GM18909 (cell line): ENCODE measurements at regions not wholly inside any gene's neighbourhood (a gene's known extent, or its start where the extent isn't known, plus 50 kb on each side); places are given as distances from the start of the nearest gene placed in this dataset.
A peak's percentile ranks its signal among the peaks of the same experiment; 100 is the strongest.

Source experiments
- ATAC-seq: cut with Tn5 transposase; IDR thresholded peaks from one replicate; pipeline ENCODE4 v1.9.1; 2021; ENCODE audit warnings: mild to moderate bottlenecking; ENCODE audit not compliant: unreplicated experiment, poor library complexity

DNA sequence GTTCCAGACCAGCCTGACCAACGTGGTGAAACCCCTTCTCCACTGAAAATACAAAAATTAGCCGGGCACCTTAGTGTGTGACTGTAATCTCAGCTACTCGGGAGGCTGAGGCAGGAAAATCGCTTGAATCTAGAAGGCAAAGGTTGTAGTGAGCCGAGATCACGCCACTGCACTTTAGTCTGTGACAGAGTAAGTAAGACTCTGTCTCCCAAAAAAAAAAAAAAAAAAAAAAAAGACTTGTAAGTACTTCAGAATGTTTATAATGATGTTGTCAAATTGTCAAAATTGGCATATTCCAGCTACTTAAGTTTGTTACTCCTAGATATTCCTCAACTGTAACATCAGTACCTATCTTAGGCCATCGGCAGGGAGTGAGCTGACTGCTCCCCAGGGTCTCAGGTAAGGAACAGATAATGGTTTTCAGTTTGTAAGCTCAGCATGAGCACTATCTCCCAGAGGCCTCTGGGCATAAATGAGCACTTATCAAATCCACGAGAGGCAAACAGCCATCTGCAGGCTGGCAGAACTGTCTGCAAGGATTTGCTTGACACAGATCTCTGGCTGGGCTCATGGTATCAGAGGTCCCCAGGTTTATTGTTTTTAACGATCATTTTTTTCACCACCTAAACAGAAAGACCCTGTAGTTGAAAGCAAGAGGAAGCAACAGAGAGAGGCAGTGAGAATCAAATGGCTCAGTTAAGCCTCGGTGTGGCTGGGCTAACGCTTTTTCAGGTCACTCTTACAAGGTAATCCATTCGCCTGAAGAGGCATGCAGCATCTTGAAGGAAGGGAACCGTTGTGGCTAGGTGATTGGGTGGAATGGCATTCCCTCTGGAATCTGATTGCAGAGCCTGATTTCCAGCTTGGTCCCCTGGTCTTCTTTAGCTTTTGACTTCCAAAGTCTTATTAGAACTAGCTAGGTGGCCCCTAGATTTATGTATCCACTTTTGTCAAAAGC is 115.9 kb downstream of the LY86 start:
- ATAC-seq = no peak

GRCh38 chr6:6705061-6705425 is 116.5 kb downstream of the LY86 start:
- ATAC-seq = no peak

- no peak for ATAC-seq
These were observed 117.6 kb downstream of the LY86 start for GRCh38 chr6:6705915-6706675.

GRCh38 chr6:6707143-6707542 is 118.6 kb downstream of the LY86 start:
- ATAC-seq = no peak

DNA sequence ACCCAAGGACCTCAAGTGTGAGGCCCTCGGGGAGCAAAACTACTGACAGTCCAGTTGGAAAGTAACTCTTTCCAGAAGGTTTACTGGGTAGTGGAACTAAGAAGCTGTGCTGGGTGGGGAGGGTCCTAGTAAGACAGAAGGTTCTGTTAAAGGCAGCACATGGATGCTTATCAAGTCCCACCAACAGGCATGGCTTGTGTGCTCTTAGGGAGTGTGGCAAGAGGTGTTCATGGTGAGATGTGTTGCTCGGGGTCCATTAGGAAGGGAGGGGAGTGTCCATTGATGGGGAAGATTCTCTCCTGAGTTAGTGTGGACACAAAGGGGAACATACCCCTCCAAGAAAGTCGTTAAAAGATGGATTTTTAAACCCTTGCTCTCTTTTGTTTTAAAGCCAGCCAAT is 120.6 kb downstream of the LY86 start:
- no peak for ATAC-seq

- ATAC-seq = no peak
These were observed 122.7 kb downstream of the LY86 start for GRCh38 chr6:6711031-6711785.

DNA sequence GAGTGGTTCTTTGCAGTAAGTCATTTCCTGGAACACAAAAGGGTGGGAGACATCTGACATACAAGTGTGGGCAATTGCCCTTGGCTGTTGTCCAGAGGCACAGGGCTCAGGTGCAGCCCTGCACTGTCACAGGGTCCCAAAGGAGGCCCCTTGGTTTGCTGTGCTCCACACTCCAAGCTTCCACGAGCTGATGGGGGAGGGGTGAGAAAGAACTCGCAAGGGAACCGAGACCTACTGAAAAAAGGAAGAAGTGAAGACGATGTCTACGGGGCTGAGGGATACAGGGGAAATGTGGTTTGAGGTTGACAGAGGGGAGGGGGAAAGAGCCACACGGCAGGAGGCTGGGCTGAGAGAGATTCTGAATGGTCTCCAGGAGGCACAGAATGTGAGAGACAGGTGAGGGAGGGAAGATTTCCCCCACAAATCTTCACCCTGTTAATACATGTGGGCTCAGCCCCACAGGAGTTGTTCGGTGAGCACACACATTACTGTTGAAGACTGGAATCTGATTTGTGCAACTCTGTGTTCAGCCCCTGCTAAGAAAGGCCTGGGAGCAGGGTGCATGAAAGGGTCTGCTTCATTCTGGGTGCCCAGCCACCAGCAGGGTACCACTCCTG is 123.4 kb downstream of the LY86 start:
- ATAC-seq = peak; percentile 44

DNA sequence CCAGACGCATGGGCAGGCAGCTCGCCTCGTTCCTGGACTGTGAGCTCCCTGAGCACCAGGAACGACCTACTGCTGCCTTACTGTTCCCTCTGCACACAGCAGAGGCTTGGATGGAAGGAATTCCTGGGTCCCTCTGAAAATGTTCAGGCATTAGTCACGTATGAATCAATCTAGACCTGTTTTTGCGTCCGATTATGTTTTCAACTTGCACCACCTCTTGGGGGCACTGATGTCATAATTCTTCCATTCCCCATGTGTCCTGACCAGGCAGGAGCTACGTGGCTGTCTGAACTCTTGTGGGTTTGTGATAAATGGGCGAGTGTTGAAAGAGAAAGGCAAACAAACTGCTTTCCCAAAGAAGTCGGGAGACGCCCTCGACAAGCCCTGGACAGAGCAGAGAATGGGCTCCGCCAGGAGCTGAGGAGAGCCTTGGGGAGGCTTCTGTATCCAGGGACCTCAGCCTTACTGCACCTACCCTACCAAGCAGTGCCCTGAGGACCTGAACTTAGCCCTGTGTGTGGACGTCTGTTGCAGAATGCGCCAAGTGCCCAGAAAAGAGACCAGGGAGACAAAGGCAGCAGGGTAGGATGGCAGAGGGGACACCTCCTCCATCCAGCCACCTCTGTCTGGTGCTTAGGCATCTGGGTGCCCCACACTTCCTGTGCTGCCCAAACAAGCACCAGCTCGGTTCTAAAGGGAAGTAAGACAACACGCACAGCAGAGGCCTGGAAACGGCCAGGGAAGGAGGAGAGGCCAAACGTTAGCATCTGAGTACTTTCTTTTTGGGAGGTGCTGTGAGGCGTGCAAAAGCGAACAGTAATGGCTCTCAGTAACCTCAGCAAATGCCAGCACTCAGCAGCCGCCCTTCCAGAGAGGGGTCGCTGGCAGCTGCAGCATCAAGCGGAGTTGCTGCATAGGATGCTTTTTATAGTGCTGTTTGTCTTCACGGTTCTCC is 124.2 kb downstream of the LY86 start:
- peak; percentile 41 for ATAC-seq

DNA sequence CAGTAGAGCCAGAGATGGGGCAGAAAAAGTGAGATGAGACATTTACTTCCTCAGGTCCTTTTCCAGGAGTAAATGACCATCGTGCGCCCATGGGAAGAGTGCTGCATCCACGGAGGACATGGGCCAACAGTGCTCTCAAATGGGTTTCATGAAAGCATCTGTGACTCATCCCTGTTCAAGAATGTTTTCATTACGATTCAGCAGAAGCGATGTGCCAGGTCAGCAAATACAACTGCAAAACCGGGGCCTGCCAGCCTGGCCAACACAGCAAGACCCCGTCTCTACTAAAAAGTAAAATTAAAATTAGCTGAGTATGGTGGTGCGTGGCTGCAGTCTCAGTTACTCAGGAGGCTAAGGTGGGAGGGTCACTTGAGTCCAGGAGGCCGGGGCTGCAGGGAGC is 125.1 kb downstream of the LY86 start:
- ATAC-seq = no peak

DNA sequence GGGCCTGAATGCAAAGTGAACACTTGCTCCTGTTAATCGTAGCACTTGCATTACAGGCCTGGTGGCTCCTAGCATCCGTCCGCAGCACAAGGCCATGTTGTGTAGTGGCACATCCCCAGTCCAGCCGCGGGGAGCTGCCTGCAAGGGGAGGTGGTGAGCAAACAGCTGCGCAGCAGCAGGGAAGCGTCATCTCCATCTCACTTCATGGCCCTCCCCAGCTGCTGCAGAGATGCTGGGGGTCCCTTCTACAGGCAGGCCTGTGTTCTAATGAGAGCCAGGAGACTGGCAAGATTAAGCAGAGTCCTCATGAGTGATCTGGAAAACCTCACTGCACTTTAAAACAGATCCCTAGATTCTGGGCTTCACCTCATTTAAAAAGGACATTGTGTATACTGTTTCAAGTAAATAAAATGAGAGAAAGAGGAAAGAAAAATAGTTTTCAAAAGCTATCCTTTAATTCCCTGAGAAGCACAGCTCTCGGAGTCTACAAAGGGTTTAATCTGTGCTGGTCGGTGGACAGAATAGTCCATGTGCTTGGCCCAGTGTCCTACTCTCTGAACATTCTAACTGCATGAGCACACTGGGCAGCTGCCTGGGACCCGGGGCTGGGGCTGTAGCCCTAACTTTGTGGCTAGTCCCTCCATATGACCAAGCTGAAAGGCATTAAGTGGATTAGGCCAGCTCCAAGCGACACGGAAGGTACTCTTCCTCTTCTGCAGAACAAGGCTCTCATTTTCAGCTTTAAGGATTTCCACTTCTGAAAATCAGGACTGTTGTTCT is 125.8 kb downstream of the LY86 start:
- no peak for ATAC-seq

- ATAC-seq = no peak
These were observed 126.4 kb downstream of the LY86 start for GRCh38 chr6:6714953-6715352.

DNA sequence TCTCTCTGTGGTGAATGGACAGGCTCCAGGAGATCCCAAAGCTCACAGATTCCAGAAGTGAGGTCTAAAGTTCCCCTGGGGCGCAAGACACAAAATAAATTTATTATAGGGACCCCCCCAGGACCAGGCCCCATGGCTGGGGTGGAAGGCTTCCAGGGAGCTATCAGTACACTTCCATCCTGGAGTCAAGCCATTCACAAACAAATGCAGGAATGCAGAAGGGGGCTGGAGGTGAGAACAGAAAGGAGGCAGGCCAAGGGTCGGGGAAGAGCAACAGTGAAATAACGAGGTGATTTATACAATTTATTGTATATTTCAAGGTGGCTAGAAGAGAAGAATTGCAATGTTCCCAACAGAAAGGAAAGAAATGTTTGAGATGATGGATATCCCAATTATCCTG is 126.9 kb downstream of the LY86 start:
- ATAC-seq = no peak

DNA sequence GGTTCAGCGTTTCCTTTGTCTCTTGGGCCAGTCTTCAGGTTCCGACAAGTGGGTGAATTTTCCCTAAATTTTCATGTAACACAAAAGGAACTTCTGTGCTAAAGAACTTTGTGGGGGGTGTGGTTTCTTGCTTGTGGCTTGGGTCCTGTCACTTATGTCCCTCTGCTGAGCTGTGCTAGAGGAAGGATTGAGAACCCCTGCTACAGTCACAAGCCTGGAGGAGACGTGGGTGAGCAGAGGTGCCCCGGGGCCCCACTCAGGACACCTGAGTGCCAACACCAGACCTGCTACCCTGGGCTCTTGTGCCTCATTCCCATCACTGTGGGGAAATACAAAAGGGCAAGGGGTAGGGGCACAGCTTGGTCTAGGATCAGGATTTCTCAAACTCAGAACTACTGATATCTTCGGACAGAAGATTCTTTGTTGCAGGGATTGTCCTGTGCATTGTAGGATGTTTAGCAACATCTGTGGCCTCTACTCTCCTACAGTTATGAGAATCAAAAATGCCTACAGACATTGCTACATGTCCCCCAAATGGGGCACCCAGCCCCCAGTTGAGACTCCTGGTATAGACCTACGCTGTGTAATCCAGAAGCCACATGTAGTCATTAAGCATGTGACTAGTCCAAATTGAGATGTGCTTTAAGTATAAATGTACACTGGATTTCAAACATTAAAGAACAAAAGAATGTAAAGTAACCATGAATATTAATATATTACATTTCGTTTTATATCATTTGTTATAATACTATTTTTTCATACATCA is 128.7 kb downstream of the LY86 start:
- no peak for ATAC-seq

DNA sequence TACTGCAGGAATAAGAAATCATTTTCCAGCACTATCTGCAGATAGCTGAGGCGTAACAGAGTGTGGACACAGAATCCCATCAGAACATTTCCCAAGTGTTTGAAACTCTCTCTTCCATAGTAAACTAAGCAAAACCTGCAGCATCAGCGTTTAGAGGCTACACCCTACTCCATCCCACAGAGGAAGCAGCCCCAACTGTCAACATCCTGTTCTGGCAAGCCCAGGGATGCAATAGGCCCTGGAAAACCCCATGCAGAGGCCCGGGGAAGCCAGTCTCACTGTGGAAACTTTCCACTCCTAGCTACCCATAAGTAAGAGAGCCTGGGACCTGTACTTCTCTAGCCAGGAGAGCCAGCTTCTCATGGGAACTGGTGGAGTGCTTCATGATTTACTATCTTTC is 129.4 kb downstream of the LY86 start:
- no peak for ATAC-seq

DNA sequence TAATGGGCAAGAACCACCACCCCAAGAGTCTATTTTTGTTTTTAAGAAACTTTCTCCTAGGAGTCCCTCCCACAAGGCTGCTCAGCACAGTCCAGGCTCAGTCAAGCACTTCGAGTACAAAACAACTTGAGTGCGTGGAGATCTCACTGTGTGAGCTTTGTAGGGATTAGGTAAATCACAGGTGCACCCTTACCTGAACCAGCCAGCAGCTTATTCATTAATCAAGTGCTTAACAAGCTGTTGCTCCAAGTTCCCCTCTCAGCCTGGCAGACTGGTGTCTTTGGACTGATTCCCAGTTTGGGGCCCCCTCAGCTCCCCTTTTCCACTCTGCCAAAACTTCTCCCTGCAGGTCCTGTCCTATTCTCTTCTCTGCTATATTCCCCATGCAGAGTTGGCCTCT is 133.1 kb downstream of the LY86 start:
- ATAC-seq = no peak

GRCh38 chr6:6722195-6722594 is 133.7 kb downstream of the LY86 start:
- no peak for ATAC-seq

DNA sequence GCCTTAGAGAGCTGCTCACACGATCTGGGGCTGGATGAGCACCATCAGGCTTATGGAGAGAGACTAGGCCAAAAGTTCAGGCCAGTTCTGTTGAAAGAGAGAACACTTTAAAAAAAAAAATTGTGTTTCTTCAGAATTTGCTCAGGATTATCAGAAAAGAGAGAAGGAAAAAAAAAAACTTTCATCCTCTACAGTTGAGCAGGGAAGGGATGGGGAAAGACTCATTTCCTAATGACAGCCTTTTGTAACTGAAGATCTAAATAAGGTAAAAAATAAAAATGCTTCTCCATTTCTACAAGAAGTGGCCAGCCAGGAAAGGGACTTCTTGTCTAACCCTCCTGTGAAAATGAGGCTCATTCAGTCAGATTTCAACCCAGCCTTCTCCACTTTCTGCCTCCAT is 134.8 kb downstream of the LY86 start:
- no peak for ATAC-seq
